Kidney (tissue), 13 donors: ENCODE measurements at regions not wholly inside any gene's neighbourhood (a gene's known extent, or its start where the extent isn't known, plus 50 kb on each side); places are given as distances from the start of the nearest gene placed in this dataset.

Source experiments
- DNase-seq, 5 donors: peaks; one replicate each; pipeline ENCODE4 v3.0.0-alpha.2; 2013 to 2020
- FAIRE-seq: peaks from 2 replicates; lab custom pipeline; 2012; peaks lifted over from hg19 to GRCh38; lab: Jason Lieb, UNC
- H3K27ac ChIP-seq, 2 donors: one replicate each; pipeline ENCODE4 v1.7.0; 2013; ENCODE audit warnings: low read depth in 2 of 2, low read length in 2 of 2, inconsistent platforms in 1 of 2
- H3K27me3 ChIP-seq: one replicate; pipeline ENCODE4 v1.7.1; 2013; ENCODE audit warnings: low read length, inconsistent platforms; ENCODE audit not compliant: control insufficient read depth, insufficient read depth
- H3K36me3 ChIP-seq, 3 donors: one replicate each; pipeline versions ENCODE4 v1.7.0 to v1.7.1; 2013; ENCODE audit warnings: low read length in 3 of 3, control low read depth in 1 of 3, inconsistent platforms in 1 of 3; ENCODE audit not compliant: insufficient read depth in 3 of 3, control insufficient read depth in 2 of 3
- H3K4me1 ChIP-seq, 3 donors: one replicate each; pipeline versions ENCODE4 v1.7.0 to v1.7.1; 2013; ENCODE audit warnings: low read length in 3 of 3, inconsistent platforms in 1 of 3, low read depth in 1 of 3; ENCODE audit not compliant: control insufficient read depth in 2 of 3, insufficient read depth in 2 of 3
- H3K4me3 ChIP-seq, 3 donors: one replicate each; pipeline versions ENCODE4 v1.7.0 to v1.8.1; 2013; ENCODE audit warnings: low read length in 3 of 3, control low read depth in 1 of 3, inconsistent platforms in 1 of 3
- H3K9ac ChIP-seq, 3 donors: one replicate each; pipeline versions ENCODE4 v1.7.0 to v1.7.1; 2013; ENCODE audit warnings: low read length in 3 of 3, control low read depth in 1 of 3, inconsistent platforms in 1 of 3
- H3K9me3 ChIP-seq, 3 donors: one replicate each; pipeline versions ENCODE4 v1.7.0 to v1.7.1; 2013; ENCODE audit warnings: low read length in 3 of 3, control low read depth in 1 of 3, inconsistent platforms in 1 of 3; ENCODE audit not compliant: control insufficient read depth in 2 of 3, insufficient read depth in 1 of 3
- CTCF ChIP-seq: IDR thresholded peaks from 3 replicates; pipeline ENCODE4 v1.5.1; 2012; ENCODE audit warnings: mild to moderate bottlenecking, moderate library complexity, borderline replicate concordance; ENCODE audit not compliant: insufficient read depth; ENCODE audit errors: extremely low read depth
- intact Hi-C: fragments of 100-400 bp; cut with DNase I; formaldehyde crosslinking; loops from one replicate; pipeline ENCODE4 v1.11.1; 2022
- donor health status: control.
- donor health status: control.
- donor health status: control.
- donor health status: control.
- donor health status: control.
- donor health status: DM: yes; HTN: yes; CAD: no.
- donor health status: Normal renal cell carcinoma (clear cell type).

GRCh38 chr11:115084231-115084630 is 405.9 kb downstream of the NXPE2 start:
- DNase-seq: no peak
- H3K36me3 ChIP-seq: no peaks in the 10 kb centered on the region
- H3K9ac ChIP-seq: no peak overlapping the region
- FAIRE-seq: no peak
- H3K27ac ChIP-seq: no peak overlapping the region
- no peaks in the 10 kb centered on the region for H3K4me1 ChIP-seq
- no peaks in the 10 kb centered on the region for H3K9me3 ChIP-seq
- H3K27me3 ChIP-seq: no peaks in the 10 kb centered on the region
- TF ChIP-seq CTCF: no peak
- H3K4me3 ChIP-seq: no peak overlapping the region
- intact Hi-C loops: no loop called here

GRCh38 chr11:115085461-115086210 is 407.3 kb downstream of the NXPE2 start:
- intact Hi-C loops: no loop called here
- H3K27me3 ChIP-seq: no peaks in the 10 kb centered on the region
- no peak overlapping the region for H3K9ac ChIP-seq
- H3K4me3 ChIP-seq: no peak overlapping the region
- H3K4me1 ChIP-seq: no peaks in the 10 kb centered on the region
- no peak for TF ChIP-seq CTCF
- H3K27ac ChIP-seq: no peak overlapping the region
- no peaks in the 10 kb centered on the region for H3K36me3 ChIP-seq
- DNase-seq (peak in 2 of 5 donors; percentile 43 to 63), FAIRE-seq (no peak)
- no peaks in the 10 kb centered on the region for H3K9me3 ChIP-seq

- H3K27ac ChIP-seq: no peak overlapping the region
- DNase-seq: no peak
- no peak for TF ChIP-seq CTCF
- no peak for FAIRE-seq
- H3K9ac ChIP-seq: no peak overlapping the region
- H3K4me1 ChIP-seq: no peaks in the 10 kb centered on the region
- H3K9me3 ChIP-seq: no peaks in the 10 kb centered on the region
- intact Hi-C loops: no loop called here
- no peaks in the 10 kb centered on the region for H3K27me3 ChIP-seq
- no peak overlapping the region for H3K4me3 ChIP-seq
- no peaks in the 10 kb centered on the region for H3K36me3 ChIP-seq
Observed at GRCh38 chr11:115087791-115088190, 409.5 kb downstream of the NXPE2 start.

- intact Hi-C loops: no loop called here
- H3K9me3 ChIP-seq: no peaks in the 10 kb centered on the region
- no peak for TF ChIP-seq CTCF
- no peak overlapping the region for H3K27ac ChIP-seq
- H3K27me3 ChIP-seq: no peaks in the 10 kb centered on the region
- DNase-seq (no peak), FAIRE-seq (no peak)
- no peaks in the 10 kb centered on the region for H3K36me3 ChIP-seq
- H3K4me3 ChIP-seq: no peak overlapping the region
- no peak overlapping the region for H3K9ac ChIP-seq
- H3K4me1 ChIP-seq: no peaks in the 10 kb centered on the region
Observed at GRCh38 chr11:115092516-115092915, 411.7 kb downstream of the CADM1 start.
